Right atrium auricular region (tissue), 2 donors: ENCODE measurements at regions not wholly inside any gene's neighbourhood (a gene's known extent, or its start where the extent isn't known, plus 50 kb on each side); places are given as distances from the start of the nearest gene placed in this dataset.
"Not testable (repeated sequence)": the region's sequence is repeated elsewhere in the genome, so short reads cannot be mapped to it uniquely, and the experiment has no call there.

Experiments used
- DNase-seq: peaks from one replicate; pipeline ENCODE4 v3.0.0-alpha.2; 2019; ENCODE audit warnings: low spot score
- H3K27ac ChIP-seq, 2 donors: fragments of 200-600 bp; sonication (generic); 1 replicate in 1 of 2; 2 replicates in 1 of 2; pipeline ENCODE4 v1.5.1; 2016 to 2019
- H3K27me3 ChIP-seq, 2 donors: fragments of 200-600 bp; sonication (generic); one replicate each; pipeline versions ENCODE4 v1.5.1 to v1.6.0; 2017 to 2019
- H3K36me3 ChIP-seq: fragments of 200-600 bp; sonication (generic); one replicate; pipeline ENCODE4 v1.5.1; 2016
- H3K4me1 ChIP-seq, 2 donors: fragments of 200-600 bp; sonication (generic); one replicate each; pipeline versions ENCODE4 v1.5.1 to v1.6.0; 2017 to 2019
- H3K4me3 ChIP-seq, 2 donors: fragments of 200-600 bp; sonication (generic); 1 replicate in 1 of 2; 2 replicates in 1 of 2; pipeline ENCODE4 v1.5.1; 2017 to 2019; ENCODE audit warnings: mild to moderate bottlenecking in 1 of 2, moderate library complexity in 1 of 2
- H3K9me3 ChIP-seq, 2 donors: fragments of 200-600 bp; sonication (generic); one replicate each; pipeline ENCODE4 v1.5.1; 2019
- CTCF ChIP-seq, 2 donors: fragments of 200-600 bp; sonication (generic); IDR thresholded peaks; one replicate each; pipeline ENCODE4 v1.5.1; 2019; ENCODE audit warnings: antibody characterized with exemption in 2 of 2

DNA sequence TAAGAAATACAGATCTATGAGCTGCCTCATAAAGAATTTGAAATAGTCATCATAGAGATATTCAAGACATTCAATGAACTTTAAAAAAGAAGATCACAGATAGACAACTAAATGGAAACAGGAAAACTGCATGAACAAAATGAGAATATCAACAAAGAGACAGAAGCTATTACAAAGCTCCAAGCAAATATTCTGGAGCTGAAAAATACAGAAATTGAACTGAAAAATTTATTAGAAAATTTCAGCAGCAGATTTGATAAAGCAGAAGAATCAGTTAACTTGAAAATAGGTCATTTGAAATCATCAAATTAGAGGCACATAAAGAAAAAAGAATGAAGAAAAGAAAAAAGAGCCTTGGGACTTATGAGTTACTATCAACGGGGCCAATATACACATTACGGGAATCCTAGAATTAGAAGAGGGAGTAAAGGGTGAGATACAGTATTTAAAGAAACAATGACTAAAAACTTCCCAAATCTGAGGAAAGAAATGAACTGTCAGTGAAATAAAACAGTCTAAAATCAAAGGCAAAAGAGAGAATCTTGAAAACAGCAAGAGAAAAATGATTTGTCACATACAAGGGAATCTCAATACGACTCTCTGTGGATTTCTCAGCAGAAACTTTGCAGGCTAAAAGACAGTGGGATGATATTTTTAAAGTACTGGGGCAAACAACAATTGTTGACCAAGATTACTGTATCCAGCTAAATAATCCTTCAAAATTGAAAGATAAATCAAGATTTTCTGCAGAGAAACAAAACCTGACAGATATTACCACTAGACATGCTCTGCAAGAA, 641.6 kb downstream of the ANKRD50 start:
- Histone ChIP-seq H3K36me3 (no peaks in the 10 kb centered on the region), H3K4me3 (no peak overlapping the region), H3K4me1 (no peaks in the 10 kb centered on the region), H3K27me3 (no peaks in the 10 kb centered on the region), H3K27ac (no peak overlapping the region), H3K9me3 (peaks cover 9 to 33% of the 10 kb centered on the region in 2 donors)
- TF ChIP-seq CTCF (IDR thresholded peaks at IDR 0.05): no peak
- no peak for DNase-seq

DNA sequence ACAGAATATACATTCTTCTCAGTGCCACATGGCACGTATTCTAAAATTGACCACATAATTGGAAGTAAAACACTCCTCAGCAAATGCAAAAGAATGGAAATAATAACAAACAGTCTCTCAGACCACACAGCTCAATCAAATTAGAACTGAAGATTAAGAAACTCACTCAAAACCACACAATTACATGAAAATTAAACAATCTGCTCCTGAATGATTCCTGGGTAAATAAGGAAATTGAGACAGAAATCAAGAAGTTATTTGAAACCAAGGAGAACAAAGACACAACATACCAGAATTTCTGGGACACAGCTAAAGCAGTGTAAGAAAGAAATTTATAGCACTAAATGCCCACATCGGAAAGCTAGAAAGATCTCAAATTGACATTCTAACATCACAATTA, 637.3 kb downstream of the ANKRD50 start:
- not testable (repeated sequence) for DNase-seq, H3K27ac ChIP-seq, H3K4me3 ChIP-seq, H3K27me3 ChIP-seq, H3K36me3 ChIP-seq, H3K4me1 ChIP-seq
- H3K9me3 ChIP-seq: peaks cover 8 to 27% of the 10 kb centered on the region in 2 donors

DNA sequence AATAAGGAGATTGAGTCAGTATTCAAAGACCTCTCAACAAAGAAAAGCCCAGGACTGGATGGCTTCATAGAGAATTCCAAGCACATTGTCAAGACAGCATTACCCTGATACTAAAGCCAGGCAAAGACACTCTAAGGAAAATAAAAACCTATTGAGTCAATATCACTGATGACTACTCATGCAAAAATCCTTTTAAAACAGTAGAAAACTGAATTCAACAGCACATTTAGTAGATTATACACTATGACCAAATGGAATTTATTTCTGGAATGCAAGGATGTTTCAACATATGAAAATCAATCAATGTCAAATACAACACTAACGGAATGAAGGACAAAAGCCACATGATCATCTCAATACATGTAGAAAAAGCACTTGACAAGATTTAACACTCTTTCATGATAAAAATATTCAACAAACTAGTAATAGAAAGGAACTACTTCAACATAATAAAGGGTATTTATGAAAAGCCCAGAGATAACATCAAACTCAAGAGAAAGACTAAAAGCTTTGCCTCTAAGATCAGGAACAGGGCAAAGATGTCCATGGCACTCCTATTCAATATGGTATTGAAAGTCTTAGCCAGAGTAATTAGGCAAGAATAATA, 633.3 kb downstream of the ANKRD50 start:
- Histone ChIP-seq H3K4me3 (no peak overlapping the region), H3K9me3 (peaks cover 4 to 19% of the 10 kb centered on the region in 2 donors)
- TF ChIP-seq CTCF (IDR thresholded peaks at IDR 0.05): no peak

GRCh38 chr4:124083711-124084110, 628.8 kb downstream of the ANKRD50 start:
- no peak for DNase-seq
- TF ChIP-seq CTCF (IDR thresholded peaks at IDR 0.05): no peak
- no peaks in the 10 kb centered on the region for H3K4me1 ChIP-seq

More for the DNA sequence above, 633.3 kb downstream of the ANKRD50 start:
- no peak for DNase-seq
- Histone ChIP-seq H3K4me1 (no peaks in the 10 kb centered on the region), H3K27ac (no peak overlapping the region), H3K36me3 (no peaks in the 10 kb centered on the region), H3K27me3 (no peaks in the 10 kb centered on the region)

GRCh38 chr4:124085561-124086180, 626.9 kb downstream of the ANKRD50 start:
- no peak for DNase-seq
- H3K4me3 ChIP-seq: no peak overlapping the region
- H3K36me3 ChIP-seq: no peaks in the 10 kb centered on the region
- TF ChIP-seq CTCF (IDR thresholded peaks at IDR 0.05): no peak
- H3K27me3 ChIP-seq: no peaks in the 10 kb centered on the region
- no peak overlapping the region for H3K27ac ChIP-seq
- no peaks in the 10 kb centered on the region for H3K4me1 ChIP-seq
- peaks cover under 1 to 8% of the 10 kb centered on the region in 2 donors for H3K9me3 ChIP-seq

More at GRCh38 chr4:124083711-124084110, 628.8 kb downstream of the ANKRD50 start:
- Histone ChIP-seq H3K27ac (no peak overlapping the region), H3K27me3 (no peaks in the 10 kb centered on the region), H3K9me3 (peaks cover 4 to 19% of the 10 kb centered on the region in 2 donors), H3K36me3 (no peaks in the 10 kb centered on the region), H3K4me3 (no peak overlapping the region)

GRCh38 chr4:124090021-124090420, 622.5 kb downstream of the ANKRD50 start:
- Histone ChIP-seq H3K27ac (no peak overlapping the region), H3K9me3 (no peaks in the 10 kb centered on the region), H3K27me3 (no peaks in the 10 kb centered on the region), H3K4me1 (peaks cover 0 to 9% of the 10 kb centered on the region in 2 donors), H3K4me3 (no peak overlapping the region), H3K36me3 (no peaks in the 10 kb centered on the region)
- no peak for DNase-seq
- TF ChIP-seq CTCF (IDR thresholded peaks at IDR 0.05): no peak
